ENCODE measurements at regions not wholly inside any gene's neighbourhood (a gene's known extent, or its start where the extent isn't known, plus 50 kb on each side); places are given as distances from the start of the nearest gene placed in this dataset.
A peak's percentile ranks its signal among the peaks of the same experiment; 100 is the strongest.

- TF ChIP-seq EZH2 (IDR thresholded peaks at IDR 0.05; ENCODE audit: low read length, unreplicated experiment) (no peak), CTCF (conservative IDR thresholded peaks at IDR 0.05; ENCODE audit: low read depth, low read length) (0 out of 2 replicates have a peak, but pooled peaks have one; percentile 16), EZH2phosphoT487 (IDR thresholded peaks at IDR 0.05; ENCODE audit: borderline replicate concordance, low read length) (no peak)
Observed at GRCh38 chr4:53653484-53654053, 62.3 kb upstream of the LNX1 start.
